ENCODE measurements at regions not wholly inside any gene's neighbourhood (a gene's known extent, or its start where the extent isn't known, plus 50 kb on each side); places are given as distances from the start of the nearest gene placed in this dataset.

DNA sequence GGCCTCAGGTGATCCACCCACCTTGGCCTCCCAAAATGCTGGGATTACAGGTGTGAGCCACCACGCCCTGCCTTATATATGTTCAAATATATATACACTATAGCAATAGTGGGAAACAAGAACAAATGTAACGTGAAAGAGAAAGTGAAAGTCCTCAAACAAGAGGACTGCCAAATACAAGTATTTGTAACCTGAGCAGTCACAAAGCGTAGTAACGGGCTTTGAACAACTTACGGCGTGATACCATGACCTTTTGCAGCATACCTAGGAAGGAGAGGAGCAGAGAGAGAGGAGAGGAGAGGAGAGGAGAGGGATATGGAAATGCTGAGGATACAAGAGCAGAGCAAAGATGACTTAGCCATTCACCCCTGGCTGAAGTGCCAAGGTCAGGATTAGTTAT is 113.8 kb upstream of the RGPD4 start:
- TF ChIP-seq CTCF (IDR thresholded peaks at IDR 0.05 in 4 of 5, conservative IDR thresholded peaks at IDR 0.05 in 1 of 5), result no peak
- no peak for TF ChIP-seq POLR2A (IDR thresholded peaks at IDR 0.05)

Measured in gastrocnemius medialis (tissue), 4 donors.